HepG2 (cell line): ENCODE measurements at regions not wholly inside any gene's neighbourhood (a gene's known extent, or its start where the extent isn't known, plus 50 kb on each side); places are given as distances from the start of the nearest gene placed in this dataset.
A peak's percentile ranks its signal among the peaks of the same experiment; 100 is the strongest.

Experiments
- ATAC-seq: fragments of 200-7000 bp; cut with Tn5 transposase; 3 replicates; pipeline ENCODE4 v1.9.1; 2020; ENCODE audit warnings: mild to moderate bottlenecking, moderate library complexity
- BruUV-seq: library from RNA; stranded (reverse); fragments of 400-500 nt; replicated peaks from 2 replicates; lab custom pipeline; 2021; lab: Mats Ljungman, UMichigan
- CTCF ChIA-PET: fragments of 300-600 bp; formaldehyde crosslinking; extraction: SDS; loops from one replicate; lab custom pipeline; 2021; ENCODE audit warnings: low total read pairs, inconsistent platforms, low intra/inter-chr PET ratio; lab: Yijun Ruan, JAX
- POLR2A ChIA-PET: fragments of 350-600 bp; sonication (Branson Sonifier 250); formaldehyde crosslinking; loops from one replicate; lab custom pipeline; 2020; ENCODE audit warnings: antibody characterized with exemption, inconsistent platforms; lab: Yijun Ruan, JAX
- DNase-seq: peaks from one replicate; pipeline ENCODE4 v3.0.0-alpha.2; 2015; ENCODE audit warnings: low spot score
- FAIRE-seq: peaks from 3 replicates; lab custom pipeline; 2011; peaks lifted over from hg19 to GRCh38; lab: Jason Lieb, UNC
- H2AFZ ChIP-seq: one replicate; pipeline ENCODE4 v1.6.1; 2011; ENCODE audit warnings: low read length, inconsistent platforms
- H3K27ac ChIP-seq: fragments of 300-600 bp; 3 replicates; pipeline ENCODE4 v1.8.0; 2011; ENCODE audit warnings: mixed run types, mild to moderate bottlenecking, mixed read lengths, low read length, inconsistent platforms; ENCODE audit not compliant: insufficient read depth; ENCODE audit errors: extremely low read length
- H3K27me3 ChIP-seq, 2 experiments: fragments of 200-600 bp in 1 of 2; 2 replicates in 1 of 2; 3 replicates in 1 of 2; pipeline versions ENCODE4 v1.6.0 to v1.8.0; 2011; ENCODE audit warnings: low read length in 2 of 2, mild to moderate bottlenecking in 2 of 2, moderate library complexity in 2 of 2, inconsistent platforms in 1 of 2; ENCODE audit not compliant: insufficient read depth in 2 of 2, control insufficient read depth in 1 of 2
- H3K36me3 ChIP-seq, 2 experiments: fragments of 200-600 bp in 1 of 2; replicated peaks in 1 of 2; 2 replicates in 1 of 2; 3 replicates in 1 of 2; pipeline versions ENCODE4 v1.5.1 to v1.8.0; 2011; ENCODE audit warnings: low read length in 2 of 2, inconsistent platforms in 1 of 2; ENCODE audit not compliant: insufficient read depth in 2 of 2, control insufficient read depth in 1 of 2
- H3K4me1 ChIP-seq: 2 replicates; pipeline ENCODE4 v1.5.1; 2012; ENCODE audit warnings: low read length, inconsistent platforms; ENCODE audit not compliant: insufficient read depth
- H3K4me2 ChIP-seq: 2 replicates; pipeline ENCODE4 v1.6.0; 2011; ENCODE audit warnings: low read depth, low read length, inconsistent platforms
- H3K4me3 ChIP-seq, 3 experiments: fragments of 200-600 bp in 1 of 3; sonication (generic), shearing (Covaris generic) in 1 of 3; replicated peaks in 1 of 3; 2 replicates each; pipeline ENCODE4 v1.5.1; 2011 to 2016; ENCODE audit warnings: low read length in 3 of 3, inconsistent platforms in 2 of 3, low read depth in 2 of 3, mild to moderate bottlenecking in 2 of 3, control low read depth in 1 of 3, mixed read lengths in 1 of 3; ENCODE audit not compliant: insufficient read depth in 1 of 3
- H3K79me2 ChIP-seq: one replicate; pipeline ENCODE4 v1.6.1; 2011; ENCODE audit warnings: low read length, inconsistent platforms; ENCODE audit not compliant: insufficient read depth
- H3K9ac ChIP-seq: 2 replicates; pipeline ENCODE4 v1.6.0; 2011; ENCODE audit warnings: mild to moderate bottlenecking, low read depth, low read length, inconsistent platforms; ENCODE audit not compliant: insufficient read depth
- H3K9me3 ChIP-seq: 2 replicates; pipeline ENCODE4 v1.5.1; 2012; ENCODE audit warnings: mild to moderate bottlenecking, low read length
- H4K20me1 ChIP-seq: 2 replicates; pipeline ENCODE4 v1.6.0; 2011; ENCODE audit warnings: inconsistent platforms, mild to moderate bottlenecking, low read length, moderate library complexity; ENCODE audit not compliant: insufficient read depth
- CTCF ChIP-seq: sonication (generic); formaldehyde crosslinking; IDR thresholded peaks from 2 replicates; pipeline ENCODE4 v1.5.0; 2020; ENCODE audit warnings: mild to moderate bottlenecking, missing genetic modification reagents, moderate library complexity
- ERF ChIP-seq: IDR thresholded peaks from 2 replicates; pipeline ENCODE4 v1.6.1; 2018; ENCODE audit warnings: missing biosample characterization, missing genetic modification reagents
- IRF1 ChIP-seq: sonication (generic); formaldehyde crosslinking; IDR thresholded peaks from 2 replicates; pipeline ENCODE4 v1.4.0; 2020; ENCODE audit warnings: low read depth, mild to moderate bottlenecking, missing genetic modification reagents
- RXRB ChIP-seq: IDR thresholded peaks from 2 replicates; pipeline ENCODE4 v1.6.1; 2016; ENCODE audit warnings: borderline replicate concordance, missing genetic modification reagents, missing compliant biosample characterization
- STAG1 ChIP-seq: sonication (generic); formaldehyde crosslinking; IDR thresholded peaks from 2 replicates; pipeline ENCODE4 v1.4.0; 2020; ENCODE audit warnings: missing genetic modification reagents
- ZNF644 ChIP-seq: IDR thresholded peaks from 2 replicates; pipeline ENCODE4 v1.6.1; 2016; ENCODE audit warnings: low read depth
- WGBS: methylation state at CpG from one replicate; pipeline ENCODE4 v1.1.6; 2017; ENCODE audit warnings: low lambda C conversion rate; 5-methylcytosine and 5-hydroxymethylcytosine counted together
- in situ Hi-C: cut with HindIII; loops from 2 replicates; pipeline ENCODE4 v1.10.0; 2017; ENCODE audit warnings: low pct_unique_long_range_greater_than_20kb; ENCODE audit not compliant: extremely low pct_ligation_motif_present
- intact Hi-C: fragments of 100-400 bp; cut with micrococcal nuclease; formaldehyde crosslinking; loops from one replicate; pipeline ENCODE4 v1.10.0; 2022; ENCODE audit not compliant: unreplicated experiment

- no TSS peak for BruUV-seq
- Histone ChIP-seq H3K27ac (no peak overlapping the region), H3K4me3 (no peak overlapping the region), H3K9ac (no peak overlapping the region), H4K20me1 (no peaks in the 10 kb centered on the region), H3K9me3 (no peaks in the 10 kb centered on the region), H3K79me2 (no peaks in the 10 kb centered on the region), H2AFZ (no peak overlapping the region), H3K36me3 (no peaks in the 10 kb centered on the region), H3K4me2 (no peak overlapping the region), H3K4me1 (no peaks in the 10 kb centered on the region), H3K27me3 (no peaks in the 10 kb centered on the region)
- ATAC-seq (no peak), FAIRE-seq (no peak), DNase-seq (no peak)
- POLR2A ChIA-PET: no interaction called here
- 12% methylated on average over 7 of the region's 7 CpGs for WGBS
- in situ Hi-C loops: no loop called here
- intact Hi-C loops: loop anchor here (10.0 kb wide), 1 partner anchor 609 kb away; no protein-coding TSS in a partner anchor
- 0 out of 2 replicates have a peak, but pooled peaks have one; percentile 13 for TF ChIP-seq CTCF (CRISPR knock-in tag)
- TF ChIP-seq ZNF644: no peak
- TF ChIP-seq STAG1: peak; percentile 31
- CTCF ChIA-PET: no interaction called here
Measured at GRCh38 chr4:124943938-124944337, 231.4 kb upstream of the ANKRD50 start.

GRCh38 chr4:124943145-124943889, 230.8 kb upstream of the ANKRD50 start:
- ChIA-PET CTCF (no interaction called here), POLR2A (no interaction called here)
- no TSS peak for BruUV-seq
- H3K36me3 ChIP-seq: no peaks in the 10 kb centered on the region
- H4K20me1 ChIP-seq: no peaks in the 10 kb centered on the region
- WGBS: 28% methylated on average over 11 of the region's 11 CpGs
- no peak overlapping the region for H3K27ac ChIP-seq
- intact Hi-C loops: loop anchor here (10.0 kb wide), 1 partner anchor 609 kb away; no protein-coding TSS in a partner anchor
- in situ Hi-C loops: no loop called here
- no peak overlapping the region for H3K4me3 ChIP-seq
- H3K79me2 ChIP-seq: no peaks in the 10 kb centered on the region
- H2AFZ ChIP-seq: no peak overlapping the region
- FAIRE-seq (no peak), DNase-seq (no peak), ATAC-seq (no peak)
- TF ChIP-seq ERF (no peak), IRF1 (no peak), RXRB (no peak)
- no peaks in the 10 kb centered on the region for H3K27me3 ChIP-seq
- H3K9me3 ChIP-seq: no peaks in the 10 kb centered on the region
- no peak overlapping the region for H3K4me2 ChIP-seq
- no peaks in the 10 kb centered on the region for H3K4me1 ChIP-seq
- H3K9ac ChIP-seq: no peak overlapping the region
